H1 (cell line): ENCODE measurements at regions not wholly inside any gene's neighbourhood (a gene's known extent, or its start where the extent isn't known, plus 50 kb on each side); places are given as distances from the start of the nearest gene placed in this dataset.

Source experiments
- CTCF ChIA-PET: fragments of 300-600 bp; sonication (Branson Sonifier 250); formaldehyde crosslinking; loops from one replicate; lab custom pipeline; 2021; ENCODE audit not compliant: partially characterized antibody; lab: Charles Lee
- POLR2A ChIA-PET: fragments of 300-600 bp; sonication (Branson Sonifier 250); formaldehyde crosslinking; loops from one replicate; lab custom pipeline; 2021; ENCODE audit warnings: inconsistent platforms; ENCODE audit not compliant: partially characterized antibody; lab: Charles Lee
- DNase-seq, 2 experiments: peaks; one replicate each; pipeline versions ENCODE4 v3.0.0 to v3.0.0-alpha.2; 2010 to 2022; ENCODE audit warnings: low spot score in 2 of 2, low read depth in 1 of 2, mixed read lengths in 1 of 2
- FAIRE-seq: peaks from 2 replicates; lab custom pipeline; 2011; peaks lifted over from hg19 to GRCh38; lab: Jason Lieb, UNC
- H2AFZ ChIP-seq: 2 replicates; pipeline ENCODE4 v1.8.1; 2012; ENCODE audit warnings: low read length, inconsistent platforms
- H2AK5ac ChIP-seq: 2 replicates; pipeline ENCODE4 v1.6.1; 2013; ENCODE audit warnings: low read depth, low read length
- H2BK120ac ChIP-seq: replicated peaks from 2 replicates; pipeline ENCODE3; 2013; ENCODE audit warnings: low read depth, low read length, inconsistent platforms
- H2BK12ac ChIP-seq: 2 replicates; pipeline ENCODE4 v1.6.1; 2013; ENCODE audit warnings: low read depth, low read length
- H2BK15ac ChIP-seq: 2 replicates; pipeline ENCODE4 v1.6.1; 2013; ENCODE audit warnings: low read length
- H2BK20ac ChIP-seq: 2 replicates; pipeline ENCODE4 v1.6.1; 2013; ENCODE audit warnings: low read length
- H2BK5ac ChIP-seq: 2 replicates; pipeline ENCODE4 v1.6.1; 2013; ENCODE audit warnings: low read depth, low read length
- H3K14ac ChIP-seq: 2 replicates; pipeline ENCODE4 v1.6.1; 2013; ENCODE audit warnings: inconsistent platforms; ENCODE audit not compliant: insufficient read length
- H3K18ac ChIP-seq: 2 replicates; pipeline ENCODE4 v1.6.1; 2013; ENCODE audit warnings: low read length; ENCODE audit errors: extremely low read depth
- H3K23ac ChIP-seq: 2 replicates; pipeline ENCODE4 v1.6.1; 2013; ENCODE audit warnings: inconsistent platforms; ENCODE audit not compliant: insufficient read length
- H3K23me2 ChIP-seq: 2 replicates; pipeline ENCODE4 v1.6.1; 2013; ENCODE audit warnings: low read depth, low read length
- H3K27ac ChIP-seq: 2 replicates; pipeline ENCODE4 v1.6.1; 2011; ENCODE audit warnings: low read depth, low read length, inconsistent platforms
- H3K27me3 ChIP-seq, 4 experiments: replicated peaks in 1 of 4; 1 replicate in 1 of 4; 2 replicates in 3 of 4; pipeline versions ENCODE4 v1.6.1 to v1.8.1; 2011 to 2013; ENCODE audit warnings: low read length in 3 of 4, mild to moderate bottlenecking in 3 of 4, inconsistent platforms in 2 of 4, mixed read lengths in 2 of 4, moderate library complexity in 1 of 4; ENCODE audit not compliant: control insufficient read depth in 3 of 4, insufficient read depth in 3 of 4; ENCODE audit errors: extremely low read depth in 1 of 4
- H3K36me3 ChIP-seq, 4 experiments: 2 replicates each; pipeline versions ENCODE4 v1.6.1 to v1.8.1; 2011 to 2013; ENCODE audit warnings: mild to moderate bottlenecking in 4 of 4, low read length in 3 of 4, moderate library complexity in 2 of 4, control low read depth in 1 of 4, inconsistent platforms in 1 of 4; ENCODE audit not compliant: insufficient read depth in 4 of 4, control insufficient read depth in 2 of 4
- H3K4ac ChIP-seq: replicated peaks from 2 replicates; pipeline ENCODE3; 2013; ENCODE audit warnings: low read length, low read depth, mixed read lengths, inconsistent platforms; ENCODE audit not compliant: insufficient read length
- H3K4me1 ChIP-seq, 4 experiments: replicated peaks in 1 of 4; 1 replicate in 1 of 4; 2 replicates in 3 of 4; pipeline versions ENCODE4 v1.6.1 to v1.8.1; 2011 to 2013; ENCODE audit warnings: low read length in 3 of 4, inconsistent platforms in 2 of 4, mixed read lengths in 1 of 4; ENCODE audit not compliant: insufficient read depth in 4 of 4, control insufficient read depth in 3 of 4
- H3K4me2 ChIP-seq, 2 experiments: 2 replicates each; pipeline versions ENCODE4 v1.6.1 to v1.8.1; 2011 to 2013; ENCODE audit warnings: low read depth in 2 of 2, low read length in 2 of 2, control low read depth in 1 of 2, inconsistent platforms in 1 of 2, mild to moderate bottlenecking in 1 of 2; ENCODE audit not compliant: insufficient read depth in 1 of 2
- H3K4me3 ChIP-seq, 4 experiments: fragments of 200-600, 300-600 bp in 1 of 4; sonication (generic), shearing (Covaris generic), sonication (Bioruptor Twin) in 1 of 4; 2 replicates each; pipeline versions ENCODE4 v1.5.1 to v1.8.1; 2011 to 2016; ENCODE audit warnings: low read length in 4 of 4, low read depth in 3 of 4, control low read depth in 2 of 4, inconsistent platforms in 2 of 4, mild to moderate bottlenecking in 2 of 4, mixed read lengths in 1 of 4, moderate library complexity in 1 of 4; ENCODE audit not compliant: insufficient read depth in 2 of 4; ENCODE audit errors: extremely low read depth in 1 of 4
- H3K56ac ChIP-seq: replicated peaks from 2 replicates; pipeline ENCODE3; 2013; ENCODE audit warnings: low read depth, mild to moderate bottlenecking, mixed read lengths, low read length, inconsistent platforms; ENCODE audit not compliant: insufficient read length
- H3K79me1 ChIP-seq: 2 replicates; pipeline ENCODE4 v1.6.1; 2013; ENCODE audit warnings: low read depth, low read length, control low read depth
- H3K79me2 ChIP-seq, 2 experiments: 2 replicates each; pipeline versions ENCODE4 v1.6.1 to v1.8.1; 2012 to 2013; ENCODE audit warnings: low read length in 2 of 2, mild to moderate bottlenecking in 2 of 2, inconsistent platforms in 1 of 2; ENCODE audit not compliant: insufficient read depth in 2 of 2, control insufficient read depth in 1 of 2
- H3K9ac ChIP-seq, 4 experiments: replicated peaks in 1 of 4; 1 replicate in 1 of 4; 2 replicates in 3 of 4; pipeline versions ENCODE4 v1.6.1 to v1.8.1; 2011 to 2013; ENCODE audit warnings: low read depth in 3 of 4, low read length in 3 of 4, control low read depth in 2 of 4, mild to moderate bottlenecking in 2 of 4, moderate library complexity in 2 of 4, inconsistent platforms in 1 of 4; ENCODE audit errors: extremely low read depth in 1 of 4
- H3K9me3 ChIP-seq, 2 experiments: 2 replicates each; pipeline versions ENCODE4 v1.6.1 to v1.8.1; 2012 to 2013; ENCODE audit warnings: mild to moderate bottlenecking in 2 of 2, moderate library complexity in 2 of 2, control low read depth in 1 of 2, inconsistent platforms in 1 of 2, low read depth in 1 of 2, low read length in 1 of 2, mixed read lengths in 1 of 2; ENCODE audit not compliant: insufficient read depth in 2 of 2
- H4K20me1 ChIP-seq, 2 experiments: replicated peaks in 1 of 2; 2 replicates each; pipeline versions ENCODE3 to v1.8.1; 2011 to 2013; ENCODE audit warnings: inconsistent platforms in 2 of 2, low read length in 2 of 2, mild to moderate bottlenecking in 1 of 2; ENCODE audit not compliant: insufficient read depth in 2 of 2, control insufficient read depth in 1 of 2
- H4K5ac ChIP-seq: 2 replicates; pipeline ENCODE4 v1.6.1; 2013; ENCODE audit warnings: low read length, low read depth, mixed read lengths, inconsistent platforms; ENCODE audit not compliant: insufficient read length
- H4K8ac ChIP-seq: 2 replicates; pipeline ENCODE4 v1.8.0; 2013; ENCODE audit warnings: mild to moderate bottlenecking, moderate library complexity, low read length, inconsistent platforms; ENCODE audit not compliant: insufficient read depth; ENCODE audit errors: extremely low read depth
- H4K91ac ChIP-seq: replicated peaks from 2 replicates; pipeline ENCODE3; 2013; ENCODE audit warnings: low read length, mixed read lengths, inconsistent platforms; ENCODE audit not compliant: insufficient read length
- BCL11A ChIP-seq, 2 experiments: IDR thresholded peaks; one replicate each; pipeline ENCODE4 v1.6.1; 2011; ENCODE audit warnings: low read depth in 2 of 2, low read length in 2 of 2, mild to moderate bottlenecking in 2 of 2
- CHD2 ChIP-seq: IDR thresholded peaks from 2 replicates; pipeline ENCODE4 v1.6.1; 2012; ENCODE audit warnings: low read length, improper control_type of control experiment
- EGR1 ChIP-seq: IDR thresholded peaks from 2 replicates; pipeline ENCODE4 v1.6.1; 2011; ENCODE audit warnings: low read depth, low read length, borderline replicate concordance
- FOSL1 ChIP-seq: IDR thresholded peaks from 2 replicates; pipeline ENCODE4 v1.6.1; 2011; ENCODE audit warnings: mild to moderate bottlenecking, low read depth, low read length, moderate library complexity; ENCODE audit not compliant: insufficient read depth
- GTF2F1 ChIP-seq: IDR thresholded peaks from 2 replicates; pipeline ENCODE4 v1.6.1; 2012; ENCODE audit warnings: low read depth, low read length, improper control_type of control experiment, borderline replicate concordance
- HDAC6 ChIP-seq: IDR thresholded peaks from one replicate; pipeline ENCODE4 v1.7.1; 2012; ENCODE audit warnings: low read depth, mild to moderate bottlenecking, inconsistent platforms, low read length, moderate library complexity
- KDM5A ChIP-seq: fragments of 200-600 bp; IDR thresholded peaks from 2 replicates; pipeline ENCODE4 v1.7.1; 2012; ENCODE audit warnings: mild to moderate bottlenecking, low read length, inconsistent platforms, mixed read lengths
- NANOG ChIP-seq: IDR thresholded peaks from 2 replicates; pipeline ENCODE4 v1.6.1; 2011; ENCODE audit warnings: low read length, low read depth, mild to moderate bottlenecking, inconsistent platforms; ENCODE audit not compliant: insufficient read depth, poor library complexity, severe bottlenecking
- RBBP5 ChIP-seq: IDR thresholded peaks from 2 replicates; pipeline ENCODE4 v1.7.1; 2012; ENCODE audit warnings: low read depth, mild to moderate bottlenecking, inconsistent platforms, low read length, moderate library complexity, borderline replicate concordance
- SIRT6 ChIP-seq: IDR thresholded peaks from one replicate; pipeline ENCODE4 v1.7.1; 2012; ENCODE audit warnings: low read length, inconsistent platforms
- TAF1 ChIP-seq: IDR thresholded peaks from 2 replicates; pipeline ENCODE4 v1.6.1; 2011; ENCODE audit warnings: mild to moderate bottlenecking, low read depth, low read length
- TAF7 ChIP-seq: optimal IDR thresholded peaks from 2 replicates; pipeline ENCODE3; 2011; ENCODE audit warnings: low read depth, mild to moderate bottlenecking, inconsistent platforms, low read length, moderate library complexity, borderline replicate concordance
- TEAD4 ChIP-seq: IDR thresholded peaks from 2 replicates; pipeline ENCODE4 v1.6.1; 2012; ENCODE audit warnings: low read depth, low read length, inconsistent platforms, mixed read lengths
- WGBS, 2 experiments: shearing (Covaris generic) in 1 of 2; methylation state at CpG; one replicate each; pipeline versions ENCODE4 v1.1.6 to v1.1.7; 2013 to 2015; ENCODE audit warnings: low lambda C conversion rate in 2 of 2, mixed read lengths in 2 of 2, inconsistent platforms in 1 of 2, low coverage in 1 of 2, missing lambda C conversion rate in 1 of 2; ENCODE audit not compliant: insufficient replicate concordance in 2 of 2, insufficient coverage in 1 of 2, insufficient read length in 1 of 2; ENCODE audit errors: extremely low coverage in 1 of 2, missing lambda C conversion rate in 1 of 2; 5-methylcytosine and 5-hydroxymethylcytosine counted together
- TF ChIP-seq, protein P1 (sequence below): IDR thresholded peaks from 2 replicates; pipeline ENCODE4 v1.6.1; 2012; ENCODE audit warnings: low read length, inconsistent platforms

DNA sequence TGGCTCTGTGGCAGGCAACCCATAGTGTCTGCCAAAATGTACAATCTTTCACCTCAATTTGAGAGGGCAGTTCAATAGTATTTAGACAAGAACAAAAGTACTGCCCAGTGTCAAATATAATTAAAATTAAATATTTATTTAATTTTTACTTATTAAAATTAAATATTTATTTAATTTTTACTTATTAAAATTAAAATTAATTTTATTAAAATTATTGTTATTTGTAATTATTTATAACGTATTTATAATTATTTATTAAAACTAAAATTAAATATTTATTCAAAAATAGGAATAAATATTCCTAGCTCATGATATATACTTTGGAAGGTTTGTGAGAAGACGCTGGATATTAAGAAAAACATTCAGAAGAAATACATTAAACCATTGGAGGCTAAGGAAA lies 93.7 kb upstream of the CAV2 start:
- 87% methylated on average over 2 of the region's 2 CpGs; no CpG with 5 or more reads in 1 of the 2 experiments for WGBS, 2 experiments
- H4K20me1 ChIP-seq, result no peaks in the 10 kb centered on the region
- no peak overlapping the region for H3K4ac ChIP-seq
- H2BK20ac ChIP-seq, result no peak overlapping the region
- H3K27ac ChIP-seq, result no peak overlapping the region
- H3K79me2 ChIP-seq, result no peaks in the 10 kb centered on the region
- H4K8ac ChIP-seq, result no peak overlapping the region
- H4K91ac ChIP-seq, result no peak overlapping the region
- ChIA-PET POLR2A (no interaction called here), CTCF (no interaction called here)
- no peak overlapping the region for H2BK120ac ChIP-seq
- no peak overlapping the region for H3K4me3 ChIP-seq
- no peak overlapping the region for H2BK15ac ChIP-seq
- no peak overlapping the region for H2BK12ac ChIP-seq
- no peak overlapping the region for H3K9ac ChIP-seq
- no peak overlapping the region for H2AFZ ChIP-seq
- no peaks in the 10 kb centered on the region for H3K4me1 ChIP-seq
- H3K36me3 ChIP-seq, result no peaks in the 10 kb centered on the region
- no peak overlapping the region for H3K4me2 ChIP-seq
- no peak overlapping the region for H3K14ac ChIP-seq
- H3K56ac ChIP-seq, result no peak overlapping the region
- DNase-seq (no peak), FAIRE-seq (no peak)
- H3K23me2 ChIP-seq, result no peaks in the 10 kb centered on the region
- no peak overlapping the region for H2AK5ac ChIP-seq
- TF ChIP-seq HDAC6 (no peak), KDM5A (no peak), TAF7 (no peak), FOSL1 (no peak), RBBP5 (no peak), SIRT6 (no peak), EGR1 (no peak), TEAD4 (no peak), CHD2 (no peak), BCL11A (IDR thresholded peaks at IDR 0.05; ENCODE audit: low read depth in 2 of 2, low read length in 2 of 2) (no peak), NANOG (no peak), GTF2F1 (no peak), TAF1 (no peak)
- TF ChIP-seq, protein P1, sequence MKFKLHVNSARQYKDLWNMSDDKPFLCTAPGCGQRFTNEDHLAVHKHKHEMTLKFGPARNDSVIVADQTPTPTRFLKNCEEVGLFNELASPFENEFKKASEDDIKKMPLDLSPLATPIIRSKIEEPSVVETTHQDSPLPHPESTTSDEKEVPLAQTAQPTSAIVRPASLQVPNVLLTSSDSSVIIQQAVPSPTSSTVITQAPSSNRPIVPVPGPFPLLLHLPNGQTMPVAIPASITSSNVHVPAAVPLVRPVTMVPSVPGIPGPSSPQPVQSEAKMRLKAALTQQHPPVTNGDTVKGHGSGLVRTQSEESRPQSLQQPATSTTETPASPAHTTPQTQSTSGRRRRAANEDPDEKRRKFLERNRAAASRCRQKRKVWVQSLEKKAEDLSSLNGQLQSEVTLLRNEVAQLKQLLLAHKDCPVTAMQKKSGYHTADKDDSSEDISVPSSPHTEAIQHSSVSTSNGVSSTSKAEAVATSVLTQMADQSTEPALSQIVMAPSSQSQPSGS, result no peak
- H3K23ac ChIP-seq, result no peak overlapping the region
- H3K9me3 ChIP-seq, result no peaks in the 10 kb centered on the region
- no peaks in the 10 kb centered on the region for H3K27me3 ChIP-seq
- H3K79me1 ChIP-seq, result no peaks in the 10 kb centered on the region
- no peak overlapping the region for H2BK5ac ChIP-seq
- no peak overlapping the region for H4K5ac ChIP-seq
- no peak overlapping the region for H3K18ac ChIP-seq
